Naive thymus-derived CD4-positive, alpha-beta T cell (primary cell): ENCODE measurements at regions not wholly inside any gene's neighbourhood (a gene's known extent, or its start where the extent isn't known, plus 50 kb on each side); places are given as distances from the start of the nearest gene placed in this dataset.
"Not testable (repeated sequence)": the region's sequence is repeated elsewhere in the genome, so short reads cannot be mapped to it uniquely, and the experiment has no call there.

ENCODE experiments used
- ATAC-seq: fragments of 150-1000 bp; cut with Tn5 transposase; 2 replicates; pipeline ENCODE4 v1.10.0; 2021; ENCODE audit warnings: mild to moderate bottlenecking, moderate library complexity
- CTCF ChIA-PET: fragments of 350-600 bp; sonication (Branson Sonifier 250); formaldehyde crosslinking; loops from one replicate; lab custom pipeline; 2021; ENCODE audit warnings: antibody characterized with exemption; lab: Charles Lee
- POLR2A ChIA-PET: fragments of 350-600 bp; sonication (Branson Sonifier 250); formaldehyde crosslinking; loops from one replicate; lab custom pipeline; 2021; ENCODE audit warnings: antibody characterized with exemption, inconsistent platforms; lab: Charles Lee
- DNase-seq, 9 donors: peaks; one replicate each; pipeline versions ENCODE4 v3.0.0 to v3.0.0-alpha.2; 2020 to 2022; ENCODE audit warnings: mixed read lengths in 1 of 9
- H3K27ac ChIP-seq: one replicate; pipeline ENCODE4 v1.7.0; 2013; ENCODE audit warnings: mild to moderate bottlenecking, low read depth, low read length, moderate library complexity
- H3K27me3 ChIP-seq, 2 donors: one replicate each; pipeline ENCODE4 v1.7.0; 2013; ENCODE audit warnings: low read length in 2 of 2, mild to moderate bottlenecking in 2 of 2, moderate library complexity in 2 of 2; ENCODE audit not compliant: control insufficient read depth in 2 of 2, insufficient read depth in 2 of 2
- H3K36me3 ChIP-seq, 3 experiments: 1 replicate in 2 of 3; 2 replicates in 1 of 3; pipeline ENCODE4 v1.7.0; 2013; ENCODE audit warnings: low read length in 3 of 3, mild to moderate bottlenecking in 3 of 3, moderate library complexity in 1 of 3; ENCODE audit not compliant: insufficient read depth in 3 of 3, control insufficient read depth in 2 of 3
- H3K4me1 ChIP-seq, 2 donors: one replicate each; pipeline ENCODE4 v1.7.0; 2013; ENCODE audit warnings: low read length in 2 of 2, mild to moderate bottlenecking in 2 of 2, moderate library complexity in 1 of 2; ENCODE audit not compliant: control insufficient read depth in 2 of 2, insufficient read depth in 2 of 2
- H3K4me3 ChIP-seq: 2 replicates; pipeline ENCODE4 v1.7.0; 2013; ENCODE audit warnings: mild to moderate bottlenecking, low read length
- H3K9me3 ChIP-seq, 3 experiments: 1 replicate in 2 of 3; 2 replicates in 1 of 3; pipeline ENCODE4 v1.7.0; 2013; ENCODE audit warnings: low read length in 3 of 3; ENCODE audit not compliant: control insufficient read depth in 2 of 3
- H3K27ac Mint-ChIP-seq, 9 donors: one replicate each; pipeline ENCODE4 v1.8.0; 2020 to 2022; ENCODE audit warnings: mixed read lengths in 9 of 9, mild to moderate bottlenecking in 8 of 9, moderate library complexity in 5 of 9, inconsistent platforms in 2 of 9
- H3K27me3 Mint-ChIP-seq, 5 donors: one replicate each; pipeline ENCODE4 v1.8.0; 2021 to 2022; ENCODE audit warnings: mixed read lengths in 5 of 5, mild to moderate bottlenecking in 1 of 5
- H3K36me3 Mint-ChIP-seq, 5 donors: one replicate each; pipeline ENCODE4 v1.8.0; 2020 to 2022; ENCODE audit warnings: mixed read lengths in 5 of 5, mild to moderate bottlenecking in 3 of 5, inconsistent platforms in 1 of 5
- H3K4me1 Mint-ChIP-seq, 7 donors: one replicate each; pipeline ENCODE4 v1.8.0; 2020 to 2022; ENCODE audit warnings: mixed read lengths in 7 of 7, mild to moderate bottlenecking in 3 of 7, inconsistent platforms in 1 of 7
- H3K4me3 Mint-ChIP-seq, 10 donors: one replicate each; pipeline ENCODE4 v1.8.0; 2020 to 2022; ENCODE audit warnings: mild to moderate bottlenecking in 10 of 10, mixed read lengths in 10 of 10, moderate library complexity in 6 of 10, inconsistent platforms in 2 of 10
- H3K9me3 Mint-ChIP-seq, 11 donors: one replicate each; pipeline ENCODE4 v1.8.0; 2020 to 2022; ENCODE audit warnings: mixed read lengths in 11 of 11, mild to moderate bottlenecking in 4 of 11, inconsistent platforms in 1 of 11, moderate library complexity in 1 of 11
- intact Hi-C, 2 donors: fragments of 100-400 bp; cut with micrococcal nuclease; formaldehyde crosslinking; loops; one replicate each; pipeline ENCODE4 v1.15.1; 2023

GRCh38 chr5:112552791-112553190 is 133.7 kb upstream of the EPB41L4A start:
- Histone ChIP-seq H3K4me1 (no peaks in the 10 kb centered on the region), H3K27me3 (no peaks in the 10 kb centered on the region), H3K27ac (no peak overlapping the region), H3K36me3 (no peaks in the 10 kb centered on the region), H3K9me3 (no peaks in the 10 kb centered on the region), H3K4me3 (no peak overlapping the region)
- no peaks in the 10 kb centered on the region for H3K36me3 Mint-ChIP-seq
- H3K4me1 Mint-ChIP-seq = peaks cover 0 to 4% (median 0%) of the 10 kb centered on the region in 7 donors
- peaks cover 0 to 14% (median 5%) of the 10 kb centered on the region in 5 donors for H3K27me3 Mint-ChIP-seq
- ATAC-seq (no peak), DNase-seq (no peak)
- H3K4me3 Mint-ChIP-seq = no peak overlapping the region
- peak overlapping the region in 1 of 9 donors; percentile 67 for H3K27ac Mint-ChIP-seq
- ChIA-PET CTCF (interaction anchor here (0.7 to 7.0 kb wide), 2 partner anchors 206 to 856 kb away, joined by 3 to 63 read pairs; no protein-coding TSS in a partner anchor), POLR2A (no interaction called here)
- intact Hi-C loops = loop anchor here (10.0 kb wide), 2 partner anchors 378 to 782 kb away; no protein-coding TSS in a partner anchor
- H3K9me3 Mint-ChIP-seq = no peaks in the 10 kb centered on the region

GRCh38 chr5:112554101-112554977 is 135.3 kb upstream of the EPB41L4A start:
- H3K4me3 Mint-ChIP-seq = no peak overlapping the region
- no peaks in the 10 kb centered on the region for H3K9me3 Mint-ChIP-seq
- ChIA-PET POLR2A (no interaction called here), CTCF (interaction anchor here (1.4 to 7.0 kb wide), 2 partner anchors 204 to 209 kb away, joined by 3 to 63 read pairs; no protein-coding TSS in a partner anchor)
- Histone ChIP-seq H3K4me1 (no peaks in the 10 kb centered on the region), H3K9me3 (no peaks in the 10 kb centered on the region), H3K27ac (no peak overlapping the region), H3K36me3 (no peaks in the 10 kb centered on the region), H3K4me3 (no peak overlapping the region), H3K27me3 (no peaks in the 10 kb centered on the region)
- no peak overlapping the region for H3K27ac Mint-ChIP-seq
- ATAC-seq (no peak), DNase-seq (no peak)
- intact Hi-C loops = loop anchor here (10.0 kb wide), 2 partner anchors 380 to 780 kb away; no protein-coding TSS in a partner anchor
- H3K36me3 Mint-ChIP-seq = no peaks in the 10 kb centered on the region
- H3K27me3 Mint-ChIP-seq = peaks cover 0 to 15% (median 5%) of the 10 kb centered on the region in 5 donors
- H3K4me1 Mint-ChIP-seq = peaks cover 0 to 3% (median 0%) of the 10 kb centered on the region in 7 donors

- peaks cover 0 to 11% (median 6%) of the 10 kb centered on the region in 5 donors for H3K27me3 Mint-ChIP-seq
- Histone ChIP-seq H3K36me3 (no peaks in the 10 kb centered on the region), H3K4me3 (no peak overlapping the region), H3K9me3 (no peaks in the 10 kb centered on the region), H3K27ac (no peak overlapping the region), H3K27me3 (no peaks in the 10 kb centered on the region), H3K4me1 (no peaks in the 10 kb centered on the region)
- no peak overlapping the region for H3K27ac Mint-ChIP-seq
- intact Hi-C loops = loop anchor here (10.0 kb wide), 2 partner anchors 380 to 780 kb away; no protein-coding TSS in a partner anchor
- ChIA-PET POLR2A (no interaction called here), CTCF (interaction anchor here (1.4 to 7.0 kb wide), 2 partner anchors 203 to 208 kb away, joined by 3 to 63 read pairs; no protein-coding TSS in a partner anchor)
- no peak for DNase-seq
- no peak overlapping the region for H3K4me3 Mint-ChIP-seq
- no peaks in the 10 kb centered on the region for H3K36me3 Mint-ChIP-seq
- ATAC-seq = no peak
- no peaks in the 10 kb centered on the region for H3K9me3 Mint-ChIP-seq
- peaks cover 0 to 3% (median 0%) of the 10 kb centered on the region in 7 donors for H3K4me1 Mint-ChIP-seq
Observed at GRCh38 chr5:112555197-112555596, 136.1 kb upstream of the EPB41L4A start.

- peaks cover 0 to 13% (median 6%) of the 10 kb centered on the region in 5 donors for H3K27me3 Mint-ChIP-seq
- no peak overlapping the region for H3K27ac Mint-ChIP-seq
- intact Hi-C loops = loop anchor here (10.0 kb wide), 2 partner anchors 381 to 779 kb away; no protein-coding TSS in a partner anchor
- Histone ChIP-seq H3K27ac (no peak overlapping the region), H3K4me3 (no peak overlapping the region), H3K9me3 (no peaks in the 10 kb centered on the region), H3K4me1 (no peaks in the 10 kb centered on the region), H3K27me3 (no peaks in the 10 kb centered on the region), H3K36me3 (no peaks in the 10 kb centered on the region)
- peaks cover 0 to 3% (median 0%) of the 10 kb centered on the region in 7 donors for H3K4me1 Mint-ChIP-seq
- DNase-seq (no peak), ATAC-seq (no peak)
- ChIA-PET CTCF (interaction anchor here (1.4 to 7.0 kb wide), 2 partner anchors 203 to 208 kb away, joined by 3 to 63 read pairs; no protein-coding TSS in a partner anchor), POLR2A (no interaction called here)
- no peaks in the 10 kb centered on the region for H3K36me3 Mint-ChIP-seq
- no peaks in the 10 kb centered on the region for H3K9me3 Mint-ChIP-seq
- no peak overlapping the region for H3K4me3 Mint-ChIP-seq
Observed at GRCh38 chr5:112555691-112556090, 136.6 kb upstream of the EPB41L4A start.

GRCh38 chr5:112559501-112559900 is 140.4 kb upstream of the EPB41L4A start:
- POLR2A ChIA-PET, DNase-seq, H3K4me1 Mint-ChIP-seq, H3K27ac ChIP-seq, H3K36me3 ChIP-seq, ATAC-seq, H3K27ac Mint-ChIP-seq, H3K27me3 ChIP-seq, H3K4me3 Mint-ChIP-seq, H3K9me3 ChIP-seq, H3K4me1 ChIP-seq, H3K4me3 ChIP-seq: not testable (repeated sequence)
- CTCF ChIA-PET = interaction anchor here (1.1 kb wide), 1 partner anchor 198 kb away, joined by 3 read pairs; no protein-coding TSS in a partner anchor
- H3K36me3 Mint-ChIP-seq = peaks cover 0 to 12% (median 5%) of the 10 kb centered on the region in 5 donors
- peaks cover 0 to 15% (median 6%) of the 10 kb centered on the region in 5 donors for H3K27me3 Mint-ChIP-seq
- intact Hi-C loops = loop anchor here (10.0 kb wide), 2 partner anchors 385 to 775 kb away; no protein-coding TSS in a partner anchor
- H3K9me3 Mint-ChIP-seq = peaks cover 5 to 26% (median 9%) of the 10 kb centered on the region in 11 donors

GRCh38 chr5:112560371-112560770 is 141.3 kb upstream of the EPB41L4A start:
- no peaks in the 10 kb centered on the region for H3K4me1 ChIP-seq
- no peak for ATAC-seq
- H3K4me3 ChIP-seq = no peak overlapping the region
- peaks cover 0 to 6% (median 0%) of the 10 kb centered on the region in 3 experiments for H3K9me3 ChIP-seq
- POLR2A ChIA-PET = no interaction called here
- intact Hi-C loops = no loop called here
- peaks cover 0 to 18% (median 10%) of the 10 kb centered on the region in 5 donors for H3K27me3 Mint-ChIP-seq
- DNase-seq = no peak
- CTCF ChIA-PET = no interaction called here
- peaks cover 6 to 34% (median 14%) of the 10 kb centered on the region in 11 donors for H3K9me3 Mint-ChIP-seq
- H3K36me3 ChIP-seq = no peaks in the 10 kb centered on the region
- H3K4me1 Mint-ChIP-seq = peaks cover 0 to 1% (median 0%) of the 10 kb centered on the region in 7 donors
- no peak overlapping the region for H3K27ac Mint-ChIP-seq
- no peak overlapping the region for H3K4me3 Mint-ChIP-seq
- no peak overlapping the region for H3K27ac ChIP-seq
- no peaks in the 10 kb centered on the region for H3K27me3 ChIP-seq
- peaks cover 0 to 17% (median 5%) of the 10 kb centered on the region in 5 donors for H3K36me3 Mint-ChIP-seq
